ENCODE measurements at regions not wholly inside any gene's neighbourhood (a gene's known extent, or its start where the extent isn't known, plus 50 kb on each side); places are given as distances from the start of the nearest gene placed in this dataset.

GRCh38 chr14:83196236-83196635, 1662.6 kb upstream of the SEL1L start:
- DNase-seq (ENCODE audit: low spot score) = no peak

- no peak for DNase-seq (ENCODE audit: low spot score)
These were observed 1663.6 kb upstream of the SEL1L start for GRCh38 chr14:83197271-83197670.

GRCh38 chr14:83207550-83207949, 1673.9 kb upstream of the SEL1L start:
- no peak for DNase-seq (ENCODE audit: low spot score)

- no peak for DNase-seq (ENCODE audit: low spot score)
These were observed 1674.7 kb upstream of the SEL1L start for GRCh38 chr14:83208341-83208740.

- no peak for DNase-seq (ENCODE audit: low spot score)
These were observed 1683.8 kb upstream of the SEL1L start for GRCh38 chr14:83217492-83217891.

GRCh38 chr14:83247924-83248639, 1714.4 kb upstream of the SEL1L start:
- DNase-seq (ENCODE audit: low spot score) = no peak

GRCh38 chr14:83251402-83251801, 1717.7 kb upstream of the SEL1L start:
- no peak for DNase-seq (ENCODE audit: low spot score)

GRCh38 chr14:83253870-83254269, 1720.2 kb upstream of the SEL1L start:
- DNase-seq (ENCODE audit: low spot score) = no peak

GRCh38 chr14:83255015-83255726, 1721.5 kb upstream of the SEL1L start:
- no peak for DNase-seq (ENCODE audit: low spot score)

GRCh38 chr14:83255727-83256090, 1722.1 kb upstream of the SEL1L start:
- no peak for DNase-seq (ENCODE audit: low spot score)

GRCh38 chr14:83257466-83258439, 1724.1 kb upstream of the SEL1L start:
- DNase-seq (ENCODE audit: low spot score) = no peak

GRCh38 chr14:83260751-83261150, 1727.1 kb upstream of the SEL1L start:
- DNase-seq (ENCODE audit: low spot score) = no peak

- DNase-seq (ENCODE audit: low spot score) = no peak
These were observed 1735.9 kb upstream of the SEL1L start for GRCh38 chr14:83269583-83269982.

- no peak for DNase-seq (ENCODE audit: low spot score)
These were observed 1738.0 kb upstream of the SEL1L start for GRCh38 chr14:83271663-83272062.

GRCh38 chr14:83280719-83281118, 1747.1 kb upstream of the SEL1L start:
- DNase-seq (ENCODE audit: low spot score) = no peak

- DNase-seq (ENCODE audit: low spot score) = no peak
These were observed 1749.1 kb upstream of the SEL1L start for GRCh38 chr14:83282706-83283105.

GRCh38 chr14:83287300-83287699, 1753.6 kb upstream of the SEL1L start:
- DNase-seq (ENCODE audit: low spot score) = no peak

- DNase-seq (ENCODE audit: low spot score) = no peak
These were observed 1755.7 kb upstream of the SEL1L start for GRCh38 chr14:83289390-83289789.

- no peak for DNase-seq (ENCODE audit: low spot score)
These were observed 1756.2 kb upstream of the SEL1L start for GRCh38 chr14:83289896-83290295.

- DNase-seq (ENCODE audit: low spot score) = no peak
These were observed 1756.8 kb upstream of the SEL1L start for GRCh38 chr14:83290447-83290846.

GRCh38 chr14:83291714-83292113, 1758.1 kb upstream of the SEL1L start:
- no peak for DNase-seq (ENCODE audit: low spot score)

- no peak for DNase-seq (ENCODE audit: low spot score)
These were observed 1761.3 kb upstream of the SEL1L start for GRCh38 chr14:83294941-83295340.

GRCh38 chr14:83297361-83297760, 1763.7 kb upstream of the SEL1L start:
- DNase-seq (ENCODE audit: low spot score) = no peak

Data from hematopoietic multipotent progenitor cell treated with erythropoietin and hydrocortisone succinate and interleukin-3 and kit ligand, for 15 days (in vitro differentiated cells).